CD4-positive, alpha-beta memory T cell (primary cell): ENCODE measurements at regions not wholly inside any gene's neighbourhood (a gene's known extent, or its start where the extent isn't known, plus 50 kb on each side); places are given as distances from the start of the nearest gene placed in this dataset.

ENCODE experiments used
- CTCF ChIA-PET: fragments of 350-600 bp; sonication (Branson Sonifier 250); formaldehyde crosslinking; loops from one replicate; lab custom pipeline; 2021; ENCODE audit warnings: inconsistent platforms; ENCODE audit not compliant: partially characterized antibody; lab: Charles Lee
- POLR2A ChIA-PET: fragments of 350-600 bp; sonication (Branson Sonifier 250); formaldehyde crosslinking; loops from one replicate; lab custom pipeline; 2021; ENCODE audit not compliant: partially characterized antibody; lab: Charles Lee
- DNase-seq, 5 donors: peaks; one replicate each; pipeline versions ENCODE4 v3.0.0 to v3.0.0-alpha.2; 2020 to 2022; ENCODE audit warnings: mixed read lengths in 1 of 5
- H3K27ac ChIP-seq: one replicate; pipeline ENCODE4 v1.7.0; 2013; ENCODE audit warnings: low read depth, low read length
- H3K27me3 ChIP-seq: 2 replicates; pipeline ENCODE4 v1.7.0; 2013; ENCODE audit warnings: mild to moderate bottlenecking, low read length, moderate library complexity; ENCODE audit not compliant: insufficient read depth
- H3K36me3 ChIP-seq: 2 replicates; pipeline ENCODE4 v1.7.0; 2013; ENCODE audit warnings: mild to moderate bottlenecking, low read length, moderate library complexity; ENCODE audit not compliant: insufficient read depth
- H3K4me1 ChIP-seq: 2 replicates; pipeline ENCODE4 v1.7.0; 2013; ENCODE audit warnings: mild to moderate bottlenecking, low read length, moderate library complexity; ENCODE audit not compliant: insufficient read depth
- H3K4me3 ChIP-seq, 2 donors: one replicate each; pipeline ENCODE4 v1.7.0; 2013; ENCODE audit warnings: low read length in 2 of 2, mild to moderate bottlenecking in 1 of 2
- H3K9me3 ChIP-seq, 2 donors: one replicate each; pipeline ENCODE4 v1.7.0; 2013; ENCODE audit warnings: low read length in 2 of 2, control low read depth in 1 of 2; ENCODE audit not compliant: control insufficient read depth in 1 of 2
- H3K27ac Mint-ChIP-seq, 7 donors: one replicate each; pipeline ENCODE4 v1.8.0; 2020 to 2021; ENCODE audit warnings: mixed read lengths in 7 of 7, mild to moderate bottlenecking in 6 of 7, inconsistent platforms in 3 of 7, moderate library complexity in 3 of 7
- H3K27me3 Mint-ChIP-seq, 2 donors: one replicate each; pipeline ENCODE4 v1.8.0; 2020 to 2021; ENCODE audit warnings: mixed read lengths in 2 of 2
- H3K36me3 Mint-ChIP-seq, 2 donors: one replicate each; pipeline ENCODE4 v1.8.0; 2020 to 2021; ENCODE audit warnings: mixed read lengths in 2 of 2, inconsistent platforms in 1 of 2, mild to moderate bottlenecking in 1 of 2
- H3K4me1 Mint-ChIP-seq, 4 donors: one replicate each; pipeline ENCODE4 v1.8.0; 2020 to 2021; ENCODE audit warnings: mixed read lengths in 4 of 4, mild to moderate bottlenecking in 1 of 4
- H3K4me3 Mint-ChIP-seq, 8 donors: one replicate each; pipeline ENCODE4 v1.8.0; 2020 to 2021; ENCODE audit warnings: mixed read lengths in 8 of 8, mild to moderate bottlenecking in 7 of 8, moderate library complexity in 6 of 8, inconsistent platforms in 3 of 8
- H3K9me3 Mint-ChIP-seq, 8 donors: one replicate each; pipeline ENCODE4 v1.8.0; 2020 to 2021; ENCODE audit warnings: mixed read lengths in 8 of 8, mild to moderate bottlenecking in 5 of 8, inconsistent platforms in 3 of 8, moderate library complexity in 1 of 8
- intact Hi-C: fragments of 100-400 bp; cut with micrococcal nuclease; formaldehyde crosslinking; loops from one replicate; pipeline ENCODE4 v1.15.1; 2023

GRCh38 chr2:21332993-21333625 is 209.3 kb downstream of the TDRD15 start:
- intact Hi-C loops = no loop called here
- Mint-ChIP-seq H3K36me3 (no peaks in the 10 kb centered on the region), H3K27me3 (no peaks in the 10 kb centered on the region), H3K4me3 (no peak overlapping the region), H3K9me3 (peaks cover 0 to 7% (median 0%) of the 10 kb centered on the region in 8 donors), H3K4me1 (no peaks in the 10 kb centered on the region), H3K27ac (no peak overlapping the region)
- ChIA-PET CTCF (no interaction called here), POLR2A (no interaction called here)
- H3K27ac ChIP-seq = no peak overlapping the region
- no peak for DNase-seq
- H3K4me1 ChIP-seq = no peaks in the 10 kb centered on the region
- H3K4me3 ChIP-seq = no peak overlapping the region
- no peaks in the 10 kb centered on the region for H3K27me3 ChIP-seq
- H3K36me3 ChIP-seq = no peaks in the 10 kb centered on the region
- H3K9me3 ChIP-seq = no peaks in the 10 kb centered on the region

DNA sequence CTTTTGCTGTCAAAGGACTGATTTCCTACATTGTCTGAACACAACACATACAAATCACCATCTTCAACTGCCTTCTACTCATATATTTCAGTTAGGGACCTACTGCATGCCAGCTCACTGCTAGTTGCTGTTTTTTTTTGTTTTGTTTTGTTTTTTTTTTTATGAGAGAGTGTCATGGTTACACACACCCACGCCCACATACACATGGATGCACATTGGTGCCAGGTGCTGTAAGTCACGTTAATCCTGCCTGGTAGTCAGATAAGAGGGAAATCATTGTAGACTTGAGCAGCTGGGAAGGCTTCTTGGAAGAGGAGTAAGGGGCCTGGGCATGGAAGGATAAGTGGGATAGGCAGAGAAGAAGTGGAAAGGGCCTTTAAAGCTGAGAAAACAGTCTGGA is 209.9 kb downstream of the TDRD15 start:
- Mint-ChIP-seq H3K27me3 (no peaks in the 10 kb centered on the region), H3K4me3 (no peak overlapping the region), H3K27ac (no peak overlapping the region), H3K36me3 (no peaks in the 10 kb centered on the region), H3K9me3 (peaks cover 0 to 10% (median 0%) of the 10 kb centered on the region in 8 donors), H3K4me1 (no peaks in the 10 kb centered on the region)
- no peak for DNase-seq
- Histone ChIP-seq H3K9me3 (no peaks in the 10 kb centered on the region), H3K27ac (no peak overlapping the region), H3K4me1 (no peaks in the 10 kb centered on the region), H3K27me3 (no peaks in the 10 kb centered on the region), H3K4me3 (no peak overlapping the region), H3K36me3 (no peaks in the 10 kb centered on the region)
- intact Hi-C loops = no loop called here
- ChIA-PET CTCF (no interaction called here), POLR2A (no interaction called here)

DNA sequence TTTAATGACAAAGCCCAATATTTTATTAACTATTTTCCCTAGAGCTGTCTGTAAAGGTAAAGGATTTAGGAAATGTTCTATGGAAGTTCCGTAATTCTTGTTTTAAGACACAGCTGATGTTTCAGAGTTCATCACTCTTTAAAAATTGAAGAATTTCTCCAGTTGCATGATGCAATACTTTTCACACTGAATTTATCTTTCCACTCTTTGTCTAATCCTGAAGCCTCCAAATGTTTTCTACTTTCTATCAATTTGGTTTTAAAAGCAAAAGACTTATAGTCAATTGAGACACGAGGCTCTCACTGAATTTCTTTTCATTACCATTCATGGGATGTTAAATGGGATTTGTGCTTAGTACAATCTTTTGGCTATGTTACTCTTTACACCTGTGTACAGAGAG is 223.2 kb downstream of the TDRD15 start:
- no peak overlapping the region for H3K27ac ChIP-seq
- Mint-ChIP-seq H3K27me3 (no peaks in the 10 kb centered on the region), H3K36me3 (no peaks in the 10 kb centered on the region), H3K27ac (no peak overlapping the region), H3K4me3 (no peak overlapping the region), H3K9me3 (peaks cover 0 to 3% (median 1%) of the 10 kb centered on the region in 8 donors), H3K4me1 (no peaks in the 10 kb centered on the region)
- ChIA-PET POLR2A (no interaction called here), CTCF (no interaction called here)
- H3K27me3 ChIP-seq = no peaks in the 10 kb centered on the region
- H3K36me3 ChIP-seq = no peaks in the 10 kb centered on the region
- no peak overlapping the region for H3K4me3 ChIP-seq
- H3K9me3 ChIP-seq = no peaks in the 10 kb centered on the region
- no peaks in the 10 kb centered on the region for H3K4me1 ChIP-seq
- no peak for DNase-seq
- intact Hi-C loops = no loop called here

DNA sequence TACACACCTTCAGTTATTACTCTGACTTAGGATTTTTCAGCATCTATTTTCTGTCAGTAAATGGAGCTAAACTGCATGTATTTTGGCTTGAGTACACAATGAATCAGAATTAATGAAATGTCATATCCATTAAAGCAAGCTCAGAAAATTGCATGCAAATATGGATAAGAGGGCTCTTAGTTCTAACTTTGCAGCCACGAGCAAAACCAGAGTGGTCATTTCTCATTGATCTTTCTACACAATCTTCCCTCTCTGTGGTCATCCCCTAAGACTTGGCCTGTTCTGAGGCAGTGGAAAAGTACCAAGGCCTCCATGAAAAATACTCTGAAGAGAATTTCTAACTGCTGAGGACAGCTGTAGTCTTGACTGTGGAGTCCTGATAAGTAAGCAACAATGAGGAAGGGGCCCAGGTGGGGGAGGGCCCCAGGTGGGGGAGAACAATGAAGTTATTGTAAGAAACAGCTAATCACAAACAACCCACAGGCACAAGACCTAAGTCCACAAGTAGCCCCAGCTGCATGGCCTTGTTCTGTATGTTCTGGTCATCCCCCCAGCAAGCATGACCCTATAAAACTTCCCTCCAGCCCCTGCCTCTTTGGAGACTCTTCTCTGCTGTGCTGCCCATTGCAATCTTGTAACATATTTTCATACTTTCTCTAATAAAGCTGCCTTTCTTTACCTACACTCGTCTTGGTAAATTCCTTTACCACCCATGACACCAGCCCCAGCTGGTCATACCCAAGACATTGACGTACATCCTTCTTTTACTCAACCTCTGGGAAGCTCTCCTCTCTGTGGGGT is 230.3 kb downstream of the TDRD15 start:
- ChIA-PET POLR2A (no interaction called here), CTCF (no interaction called here)
- H3K9me3 ChIP-seq = no peaks in the 10 kb centered on the region
- peaks cover 0 to 3% (median 2%) of the 10 kb centered on the region in 8 donors for H3K9me3 Mint-ChIP-seq
- H3K36me3 Mint-ChIP-seq = no peaks in the 10 kb centered on the region
- H3K27ac ChIP-seq = no peak overlapping the region
- H3K36me3 ChIP-seq = no peaks in the 10 kb centered on the region
- no peaks in the 10 kb centered on the region for H3K27me3 ChIP-seq
- no peaks in the 10 kb centered on the region for H3K27me3 Mint-ChIP-seq
- DNase-seq = no peak
- intact Hi-C loops = no loop called here
- no peaks in the 10 kb centered on the region for H3K4me1 ChIP-seq
- no peak overlapping the region for H3K4me3 Mint-ChIP-seq
- H3K27ac Mint-ChIP-seq = no peak overlapping the region
- H3K4me1 Mint-ChIP-seq = no peaks in the 10 kb centered on the region
- no peak overlapping the region for H3K4me3 ChIP-seq

GRCh38 chr2:21356086-21356856 is 232.5 kb downstream of the TDRD15 start:
- Histone ChIP-seq H3K4me1 (no peaks in the 10 kb centered on the region), H3K9me3 (no peaks in the 10 kb centered on the region), H3K4me3 (no peak overlapping the region), H3K27ac (no peak overlapping the region), H3K27me3 (no peaks in the 10 kb centered on the region), H3K36me3 (no peaks in the 10 kb centered on the region)
- H3K4me3 Mint-ChIP-seq = no peak overlapping the region
- CTCF ChIA-PET = no interaction called here
- no peaks in the 10 kb centered on the region for H3K4me1 Mint-ChIP-seq
- intact Hi-C loops = no loop called here
- H3K36me3 Mint-ChIP-seq = no peaks in the 10 kb centered on the region
- peaks cover 0 to 3% (median 2%) of the 10 kb centered on the region in 8 donors for H3K9me3 Mint-ChIP-seq
- POLR2A ChIA-PET = no interaction called here
- DNase-seq = no peak
- H3K27me3 Mint-ChIP-seq = no peaks in the 10 kb centered on the region
- no peak overlapping the region for H3K27ac Mint-ChIP-seq

GRCh38 chr2:21356857-21357255 is 233.1 kb downstream of the TDRD15 start:
- CTCF ChIA-PET = no interaction called here
- no peak for DNase-seq
- Mint-ChIP-seq H3K9me3 (peaks cover 0 to 3% (median 2%) of the 10 kb centered on the region in 8 donors), H3K36me3 (no peaks in the 10 kb centered on the region), H3K4me3 (no peak overlapping the region), H3K4me1 (no peaks in the 10 kb centered on the region), H3K27ac (no peak overlapping the region), H3K27me3 (no peaks in the 10 kb centered on the region)
- POLR2A ChIA-PET = no interaction called here
- H3K27me3 ChIP-seq = no peaks in the 10 kb centered on the region
- intact Hi-C loops = no loop called here
- H3K27ac ChIP-seq = no peak overlapping the region
- no peaks in the 10 kb centered on the region for H3K9me3 ChIP-seq
- H3K4me1 ChIP-seq = no peaks in the 10 kb centered on the region
- no peaks in the 10 kb centered on the region for H3K36me3 ChIP-seq
- no peak overlapping the region for H3K4me3 ChIP-seq

GRCh38 chr2:21358976-21359375 is 235.2 kb downstream of the TDRD15 start:
- H3K36me3 ChIP-seq = no peaks in the 10 kb centered on the region
- peaks cover 0 to 3% (median under 1%) of the 10 kb centered on the region in 8 donors for H3K9me3 Mint-ChIP-seq
- H3K27ac ChIP-seq = no peak overlapping the region
- no peaks in the 10 kb centered on the region for H3K27me3 ChIP-seq
- no peaks in the 10 kb centered on the region for H3K4me1 ChIP-seq
- H3K36me3 Mint-ChIP-seq = no peaks in the 10 kb centered on the region
- H3K27ac Mint-ChIP-seq = no peak overlapping the region
- ChIA-PET CTCF (no interaction called here), POLR2A (no interaction called here)
- intact Hi-C loops = no loop called here
- no peak overlapping the region for H3K4me3 ChIP-seq
- no peaks in the 10 kb centered on the region for H3K4me1 Mint-ChIP-seq
- DNase-seq = no peak
- H3K4me3 Mint-ChIP-seq = no peak overlapping the region
- no peaks in the 10 kb centered on the region for H3K27me3 Mint-ChIP-seq
- H3K9me3 ChIP-seq = no peaks in the 10 kb centered on the region
